CD4-positive, CD25-positive, alpha-beta regulatory T cell (primary cell): ENCODE measurements at regions not wholly inside any gene's neighbourhood (a gene's known extent, or its start where the extent isn't known, plus 50 kb on each side); places are given as distances from the start of the nearest gene placed in this dataset.

ENCODE experiments used
- ATAC-seq, 2 donors: fragments of 150-1000 bp; cut with Tn5 transposase; one replicate each; pipeline ENCODE4 v1.10.0; 2021; ENCODE audit warnings: low read depth in 2 of 2, moderate number of reproducible peaks in 2 of 2, moderate library complexity in 1 of 2
- DNase-seq, 3 donors: peaks; one replicate each; pipeline versions ENCODE4 v3.0.0 to v3.0.0-alpha.2; 2012 to 2022; ENCODE audit warnings: mixed read lengths in 1 of 3
- H3K27ac ChIP-seq: one replicate; pipeline ENCODE4 v1.7.0; 2013; ENCODE audit warnings: mild to moderate bottlenecking, low read length; ENCODE audit not compliant: insufficient read depth, poor library complexity, severe bottlenecking
- H3K27me3 ChIP-seq: one replicate; pipeline ENCODE4 v1.7.0; 2013; ENCODE audit warnings: low read length; ENCODE audit not compliant: control insufficient read depth, insufficient read depth
- H3K36me3 ChIP-seq: one replicate; pipeline ENCODE4 v1.7.0; 2013; ENCODE audit warnings: mild to moderate bottlenecking, low read length, moderate library complexity; ENCODE audit not compliant: control insufficient read depth, insufficient read depth
- H3K4me1 ChIP-seq: 2 replicates; pipeline ENCODE4 v1.7.0; 2013; ENCODE audit warnings: mild to moderate bottlenecking, low read length; ENCODE audit not compliant: insufficient read depth, control insufficient read depth, poor library complexity, severe bottlenecking
- H3K4me3 ChIP-seq: one replicate; pipeline ENCODE4 v1.7.0; 2013; ENCODE audit warnings: low read depth, mild to moderate bottlenecking, low read length, moderate library complexity
- H3K9me3 ChIP-seq, 2 experiments: 1 replicate in 1 of 2; 2 replicates in 1 of 2; pipeline ENCODE4 v1.7.0; 2013; ENCODE audit warnings: low read length in 2 of 2, mild to moderate bottlenecking in 1 of 2, moderate library complexity in 1 of 2; ENCODE audit not compliant: control insufficient read depth in 2 of 2
- H3K27ac Mint-ChIP-seq, 3 donors: one replicate each; pipeline ENCODE4 v1.8.0; 2020 to 2022; ENCODE audit warnings: mild to moderate bottlenecking in 3 of 3, mixed read lengths in 3 of 3, moderate library complexity in 2 of 3
- H3K27me3 Mint-ChIP-seq: one replicate; pipeline ENCODE4 v1.8.0; 2022; ENCODE audit warnings: mild to moderate bottlenecking, mixed read lengths
- H3K36me3 Mint-ChIP-seq: one replicate; pipeline ENCODE4 v1.8.0; 2020; ENCODE audit warnings: mixed read lengths
- H3K4me1 Mint-ChIP-seq, 4 donors: one replicate each; pipeline ENCODE4 v1.8.0; 2020 to 2022; ENCODE audit warnings: mixed read lengths in 4 of 4, mild to moderate bottlenecking in 1 of 4
- H3K4me3 Mint-ChIP-seq, 4 donors: one replicate each; pipeline ENCODE4 v1.8.0; 2020 to 2022; ENCODE audit warnings: mild to moderate bottlenecking in 4 of 4, mixed read lengths in 4 of 4, moderate library complexity in 3 of 4
- H3K9me3 Mint-ChIP-seq, 7 donors: one replicate each; pipeline ENCODE4 v1.8.0; 2020 to 2022; ENCODE audit warnings: mixed read lengths in 7 of 7, mild to moderate bottlenecking in 3 of 7, moderate library complexity in 2 of 7

DNA sequence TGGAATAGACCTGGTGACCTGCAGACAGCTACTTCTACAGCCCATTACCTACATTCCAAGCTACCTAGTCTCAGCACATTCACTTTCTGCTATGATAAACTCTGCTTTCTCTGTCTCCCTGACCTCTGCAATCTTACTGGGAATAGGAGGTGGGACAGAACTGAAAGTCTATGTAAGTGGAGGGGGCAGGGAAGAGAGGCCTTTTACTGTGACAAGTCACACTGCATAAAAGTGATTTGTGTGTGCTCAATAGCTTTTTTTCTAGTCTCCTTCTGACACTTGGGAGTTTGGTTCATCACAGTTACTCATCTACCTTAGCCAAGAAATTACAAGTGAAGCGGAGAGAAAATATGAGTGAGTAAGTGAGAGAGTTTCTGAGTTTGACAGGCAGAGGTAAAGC is 322.4 kb downstream of the OLFM4 start:
- H3K4me3 ChIP-seq = no peak overlapping the region

DNA sequence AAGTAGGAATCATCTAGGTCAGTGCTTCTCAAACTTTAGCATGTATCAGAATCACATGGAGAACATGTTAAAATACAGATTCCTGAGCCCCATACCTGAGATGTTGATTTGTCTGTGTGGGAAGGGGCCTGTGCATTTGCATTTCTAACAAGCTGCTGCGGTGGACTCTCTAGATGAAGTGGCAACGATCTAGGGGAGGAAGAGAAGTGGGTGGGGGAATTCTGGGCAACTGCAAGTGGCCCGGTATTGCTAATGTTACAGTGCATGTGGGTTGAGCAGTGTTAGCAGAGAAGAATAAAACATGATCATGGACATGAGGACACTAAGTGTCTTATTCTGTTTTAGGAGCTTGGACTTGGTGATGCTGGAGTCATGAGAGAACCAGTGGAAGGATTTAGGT is 329.0 kb downstream of the OLFM4 start:
- no peak overlapping the region for H3K4me3 Mint-ChIP-seq
- DNase-seq (no peak), ATAC-seq (no peak)
- no peak overlapping the region for H3K27ac ChIP-seq
- no peaks in the 10 kb centered on the region for H3K36me3 ChIP-seq
- no peaks in the 10 kb centered on the region for H3K4me1 ChIP-seq
- no peak overlapping the region for H3K4me3 ChIP-seq
- H3K9me3 Mint-ChIP-seq = peaks cover 0 to 5% (median 2%) of the 10 kb centered on the region in 7 donors
- H3K9me3 ChIP-seq = no peaks in the 10 kb centered on the region
- H3K4me1 Mint-ChIP-seq = no peaks in the 10 kb centered on the region
- no peaks in the 10 kb centered on the region for H3K36me3 Mint-ChIP-seq
- H3K27me3 Mint-ChIP-seq = no peaks in the 10 kb centered on the region
- H3K27ac Mint-ChIP-seq = no peak overlapping the region
- H3K27me3 ChIP-seq = no peaks in the 10 kb centered on the region

More for the DNA sequence above, 322.4 kb downstream of the OLFM4 start:
- Mint-ChIP-seq H3K27ac (no peak overlapping the region), H3K9me3 (peaks cover 0 to 8% (median 2%) of the 10 kb centered on the region in 7 donors), H3K4me3 (no peak overlapping the region), H3K4me1 (no peaks in the 10 kb centered on the region), H3K36me3 (no peaks in the 10 kb centered on the region), H3K27me3 (no peaks in the 10 kb centered on the region)
- no peak for DNase-seq
- Histone ChIP-seq H3K27ac (no peak overlapping the region), H3K4me1 (no peaks in the 10 kb centered on the region), H3K36me3 (no peaks in the 10 kb centered on the region), H3K9me3 (no peaks in the 10 kb centered on the region), H3K27me3 (no peaks in the 10 kb centered on the region)
- no peak for ATAC-seq

DNA sequence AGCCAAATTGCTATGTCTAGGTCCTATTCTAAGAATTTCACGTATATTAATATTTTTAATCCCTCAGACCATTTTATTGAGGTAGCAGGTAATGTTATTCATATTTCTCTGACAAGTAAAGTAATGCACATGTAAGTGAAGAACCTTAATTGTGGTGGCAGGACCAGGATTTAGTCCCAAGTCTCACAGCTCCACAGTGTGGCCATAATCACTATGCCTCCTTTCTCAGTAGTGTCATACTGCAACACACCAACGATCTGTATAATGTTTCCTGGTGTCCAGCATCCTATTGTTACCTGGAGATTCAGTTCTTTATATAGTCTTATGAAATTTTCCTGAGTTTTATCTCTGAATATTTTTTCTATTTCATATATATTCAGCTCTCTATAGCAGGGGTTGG is 340.3 kb downstream of the OLFM4 start:
- Histone ChIP-seq H3K4me1 (no peaks in the 10 kb centered on the region), H3K36me3 (no peaks in the 10 kb centered on the region), H3K9me3 (no peaks in the 10 kb centered on the region), H3K27ac (no peak overlapping the region), H3K4me3 (no peak overlapping the region), H3K27me3 (no peaks in the 10 kb centered on the region)
- ATAC-seq (no peak), DNase-seq (no peak)
- Mint-ChIP-seq H3K36me3 (no peaks in the 10 kb centered on the region), H3K9me3 (peaks cover 0 to 5% (median 0%) of the 10 kb centered on the region in 7 donors), H3K27me3 (no peaks in the 10 kb centered on the region), H3K4me3 (no peak overlapping the region), H3K4me1 (no peaks in the 10 kb centered on the region), H3K27ac (no peak overlapping the region)

DNA sequence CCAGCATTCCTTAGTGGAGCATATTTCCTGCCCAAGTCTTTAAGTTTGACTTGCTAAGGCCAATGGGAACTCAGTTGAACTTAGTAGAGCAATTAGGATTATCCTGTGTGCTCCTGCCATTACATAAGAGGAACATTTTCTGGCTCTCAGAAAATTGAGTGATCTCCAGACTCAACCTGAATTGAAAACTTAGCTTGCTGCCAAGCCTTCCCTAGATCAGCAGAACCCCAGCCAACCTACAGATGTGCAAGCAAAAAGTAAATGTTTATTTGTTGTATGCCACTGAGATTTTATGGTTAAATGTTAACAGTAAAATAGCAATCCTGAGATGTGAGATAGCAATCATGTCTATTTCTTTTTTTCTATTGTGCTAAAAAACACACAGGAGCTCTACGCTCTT is 350.9 kb downstream of the OLFM4 start:
- Histone ChIP-seq H3K4me3 (no peak overlapping the region), H3K4me1 (no peaks in the 10 kb centered on the region), H3K9me3 (peaks cover 0 to 3% of the 10 kb centered on the region in 2 experiments), H3K27me3 (no peaks in the 10 kb centered on the region), H3K27ac (no peak overlapping the region), H3K36me3 (no peaks in the 10 kb centered on the region)
- H3K36me3 Mint-ChIP-seq = no peaks in the 10 kb centered on the region
- peaks cover 3 to 31% (median 8%) of the 10 kb centered on the region in 7 donors for H3K9me3 Mint-ChIP-seq
- no peak overlapping the region for H3K27ac Mint-ChIP-seq
- DNase-seq = no peak
- H3K27me3 Mint-ChIP-seq = no peaks in the 10 kb centered on the region
- no peaks in the 10 kb centered on the region for H3K4me1 Mint-ChIP-seq
- H3K4me3 Mint-ChIP-seq = no peak overlapping the region
- no peak for ATAC-seq

DNA sequence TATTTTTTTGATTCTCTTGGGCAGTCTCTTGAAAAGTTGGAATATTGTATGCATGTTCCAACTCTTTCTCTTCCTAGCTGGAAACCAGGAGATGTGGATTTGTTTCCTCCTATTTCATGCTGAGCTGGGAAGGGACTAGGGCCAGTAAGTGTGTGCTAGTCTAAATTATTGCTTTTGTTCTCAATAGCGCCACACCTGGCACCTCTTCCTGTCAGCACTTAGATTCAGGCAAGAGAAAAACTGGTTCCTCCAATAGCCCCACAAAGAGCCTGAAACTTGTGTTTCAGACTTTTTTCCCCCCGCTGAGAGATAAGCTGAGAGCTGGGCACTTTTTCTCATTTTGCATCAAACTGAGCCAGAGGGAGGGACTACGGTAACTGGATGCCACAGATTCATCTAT is 353.4 kb downstream of the OLFM4 start:
- no peaks in the 10 kb centered on the region for H3K27me3 ChIP-seq
- ATAC-seq (no peak), DNase-seq (no peak)
- Mint-ChIP-seq H3K4me1 (no peaks in the 10 kb centered on the region), H3K27me3 (no peaks in the 10 kb centered on the region), H3K27ac (no peak overlapping the region), H3K36me3 (no peaks in the 10 kb centered on the region), H3K4me3 (no peak overlapping the region), H3K9me3 (peaks cover 3 to 28% (median 7%) of the 10 kb centered on the region in 7 donors)
- no peaks in the 10 kb centered on the region for H3K36me3 ChIP-seq
- no peak overlapping the region for H3K4me3 ChIP-seq
- no peaks in the 10 kb centered on the region for H3K4me1 ChIP-seq
- H3K27ac ChIP-seq = no peak overlapping the region
- no peaks in the 10 kb centered on the region for H3K9me3 ChIP-seq

DNA sequence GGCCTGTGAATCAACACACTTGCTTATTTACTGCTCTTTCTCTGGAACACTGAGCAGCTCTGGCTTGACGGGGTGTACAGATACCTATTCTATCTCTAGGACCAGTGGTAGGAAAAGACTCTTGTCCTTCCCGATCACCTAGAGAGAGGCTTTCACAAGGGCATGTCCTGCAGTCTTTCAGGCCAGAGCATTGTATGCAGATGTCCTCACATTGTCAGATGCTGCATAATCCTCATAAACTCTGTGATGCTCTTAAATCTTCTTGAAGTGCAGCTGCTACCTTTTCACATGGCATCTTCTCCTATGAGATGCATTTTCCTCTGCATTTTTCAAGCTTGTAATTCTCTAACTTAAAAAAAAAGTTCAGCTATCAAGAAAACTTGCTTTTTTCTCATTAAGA is 369.4 kb downstream of the OLFM4 start:
- no peaks in the 10 kb centered on the region for H3K27me3 Mint-ChIP-seq
- DNase-seq (no peak), ATAC-seq (no peak)
- no peak overlapping the region for H3K27ac Mint-ChIP-seq
- Histone ChIP-seq H3K9me3 (peaks cover 0 to 1% of the 10 kb centered on the region in 2 experiments), H3K36me3 (no peaks in the 10 kb centered on the region), H3K27me3 (no peaks in the 10 kb centered on the region), H3K4me3 (no peak overlapping the region), H3K27ac (no peak overlapping the region), H3K4me1 (no peaks in the 10 kb centered on the region)
- H3K9me3 Mint-ChIP-seq = peaks cover 0 to 6% (median 4%) of the 10 kb centered on the region in 7 donors
- H3K36me3 Mint-ChIP-seq = no peaks in the 10 kb centered on the region
- no peak overlapping the region for H3K4me3 Mint-ChIP-seq
- no peaks in the 10 kb centered on the region for H3K4me1 Mint-ChIP-seq

DNA sequence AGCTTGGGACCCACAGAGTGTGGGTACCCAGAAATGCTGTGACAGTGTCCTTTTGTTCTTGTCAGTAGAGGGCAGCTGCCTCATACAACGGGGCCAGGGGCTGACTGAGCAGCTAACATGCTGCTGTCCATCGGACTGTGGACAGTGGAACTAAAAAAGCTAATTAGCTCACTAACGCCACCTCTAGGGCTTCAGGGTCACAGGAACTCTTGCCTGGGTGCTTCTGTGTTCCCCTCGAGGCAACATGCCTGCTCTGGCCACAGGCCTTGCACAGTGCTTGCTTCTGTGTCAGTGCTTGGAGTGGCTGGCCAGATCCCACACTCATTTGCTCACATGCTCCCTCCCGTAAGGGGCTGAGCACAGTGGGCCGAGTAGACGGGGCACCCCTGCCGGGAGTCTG is 377.0 kb downstream of the OLFM4 start:
- Histone ChIP-seq H3K4me1 (no peaks in the 10 kb centered on the region), H3K27me3 (no peaks in the 10 kb centered on the region), H3K36me3 (no peaks in the 10 kb centered on the region), H3K9me3 (no peaks in the 10 kb centered on the region), H3K27ac (no peak overlapping the region), H3K4me3 (no peak overlapping the region)
- Mint-ChIP-seq H3K9me3 (peaks cover 0 to 3% (median 0%) of the 10 kb centered on the region in 7 donors), H3K4me3 (no peak overlapping the region), H3K27me3 (no peaks in the 10 kb centered on the region), H3K27ac (no peak overlapping the region), H3K36me3 (no peaks in the 10 kb centered on the region), H3K4me1 (no peaks in the 10 kb centered on the region)
- ATAC-seq (no peak), DNase-seq (no peak)

DNA sequence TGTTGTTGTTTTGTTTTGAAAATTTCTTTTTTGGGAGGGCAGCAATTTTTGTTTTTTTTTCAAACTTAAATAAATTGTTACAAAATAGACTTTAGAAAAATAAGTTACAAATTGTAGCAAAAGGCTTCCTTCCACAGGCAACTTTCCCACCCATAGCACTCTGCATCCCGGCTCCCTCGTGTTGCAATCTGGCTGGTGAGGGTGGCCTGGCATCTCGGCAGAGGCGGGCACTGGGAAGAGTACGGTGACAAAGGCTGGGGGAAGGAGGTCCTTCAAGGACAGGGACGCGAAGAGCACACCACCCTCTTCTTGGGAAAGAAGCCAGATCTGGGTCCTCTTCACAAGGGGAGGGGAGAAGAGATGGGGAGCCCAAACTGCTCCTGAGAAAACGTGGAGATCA is 379.7 kb downstream of the OLFM4 start:
- Histone ChIP-seq H3K36me3 (no peaks in the 10 kb centered on the region), H3K27me3 (no peaks in the 10 kb centered on the region), H3K9me3 (no peaks in the 10 kb centered on the region), H3K4me1 (no peaks in the 10 kb centered on the region), H3K4me3 (no peak overlapping the region), H3K27ac (no peak overlapping the region)
- H3K4me1 Mint-ChIP-seq = no peaks in the 10 kb centered on the region
- DNase-seq = no peak
- H3K36me3 Mint-ChIP-seq = no peaks in the 10 kb centered on the region
- H3K9me3 Mint-ChIP-seq = peaks cover 0 to 5% (median 1%) of the 10 kb centered on the region in 7 donors
- H3K27me3 Mint-ChIP-seq = no peaks in the 10 kb centered on the region
- no peak overlapping the region for H3K27ac Mint-ChIP-seq
- H3K4me3 Mint-ChIP-seq = no peak overlapping the region
- ATAC-seq = no peak
